Endothelial cell of umbilical vein (primary cell): ENCODE measurements at regions not wholly inside any gene's neighbourhood (a gene's known extent, or its start where the extent isn't known, plus 50 kb on each side); places are given as distances from the start of the nearest gene placed in this dataset.

Source experiments
- BruUV-seq: library from RNA; stranded (reverse); fragments of 400-500 nt; replicated peaks from 2 replicates; lab custom pipeline; 2021; lab: Mats Ljungman, UMichigan
- CTCF ChIA-PET: fragments of 300-600, 350-600 bp; sonication (Branson Sonifier 250); formaldehyde crosslinking; loops from one replicate; lab custom pipeline; 2021; ENCODE audit warnings: antibody characterized with exemption, inconsistent platforms; lab: Charles Lee
- POLR2A ChIA-PET: fragments of 300-600, 350-600 bp; sonication (Branson Sonifier 250); formaldehyde crosslinking; loops from one replicate; lab custom pipeline; 2021; ENCODE audit warnings: antibody characterized with exemption, inconsistent platforms; lab: Charles Lee
- DNase-seq: peaks from one replicate; pipeline ENCODE4 v3.0.0-alpha.2; 2011; ENCODE audit warnings: low read depth, low spot score
- FAIRE-seq: peaks from 2 replicates; lab custom pipeline; 2011; peaks lifted over from hg19 to GRCh38; lab: Jason Lieb, UNC
- H2AFZ ChIP-seq: 2 replicates; pipeline ENCODE4 v1.6.0; 2012; ENCODE audit warnings: low read depth, low read length, control low read depth, inconsistent platforms
- H3K27ac ChIP-seq: 2 replicates; pipeline ENCODE4 v1.5.1; 2011; ENCODE audit warnings: low read depth, mild to moderate bottlenecking, control low read depth, low read length, moderate library complexity; ENCODE audit not compliant: insufficient read depth
- H3K27me3 ChIP-seq, 2 experiments: 2 replicates each; pipeline versions ENCODE4 v1.6.0 to v1.6.1; 2011; ENCODE audit warnings: low read length in 2 of 2, mixed read lengths in 1 of 2; ENCODE audit not compliant: control insufficient read depth in 2 of 2, insufficient read depth in 2 of 2
- H3K36me3 ChIP-seq, 2 experiments: 2 replicates in 1 of 2; 3 replicates in 1 of 2; pipeline ENCODE4 v1.5.1; 2011; ENCODE audit warnings: low read length in 2 of 2, mild to moderate bottlenecking in 1 of 2, moderate library complexity in 1 of 2; ENCODE audit not compliant: control insufficient read depth in 2 of 2, insufficient read depth in 2 of 2; ENCODE audit errors: extremely low read depth in 1 of 2
- H3K4me1 ChIP-seq: 3 replicates; pipeline ENCODE4 v1.5.1; 2011; ENCODE audit warnings: mild to moderate bottlenecking, low read length; ENCODE audit not compliant: control insufficient read depth, insufficient read depth; ENCODE audit errors: extremely low read depth
- H3K4me2 ChIP-seq: 2 replicates; pipeline ENCODE4 v1.6.1; 2011; ENCODE audit warnings: low read length, control low read depth, mixed read lengths; ENCODE audit not compliant: insufficient read depth
- H3K4me3 ChIP-seq, 3 experiments: fragments of 200-600 bp in 1 of 3; sonication (generic), shearing (Covaris generic) in 1 of 3; replicated peaks in 1 of 3; 2 replicates each; pipeline ENCODE4 v1.5.1; 2011 to 2016; ENCODE audit warnings: control low read depth in 3 of 3, low read length in 3 of 3, mild to moderate bottlenecking in 2 of 3, inconsistent platforms in 1 of 3, low read depth in 1 of 3, moderate library complexity in 1 of 3; ENCODE audit not compliant: insufficient read depth in 1 of 3
- H3K79me2 ChIP-seq: 2 replicates; pipeline ENCODE4 v1.6.0; 2012; ENCODE audit warnings: low read length, inconsistent platforms; ENCODE audit not compliant: control insufficient read depth, insufficient read depth
- H3K9ac ChIP-seq: replicated peaks from 2 replicates; pipeline ENCODE3; 2011; ENCODE audit warnings: low read length, control low read depth; ENCODE audit not compliant: insufficient read depth; ENCODE audit errors: extremely low read depth
- H3K9me1 ChIP-seq: replicated peaks from 3 replicates; pipeline ENCODE4 v1.6.0; 2011; ENCODE audit warnings: mild to moderate bottlenecking, low read length; ENCODE audit not compliant: control insufficient read depth, insufficient read depth; ENCODE audit errors: extremely low read depth
- H3K9me3 ChIP-seq: replicated peaks from 2 replicates; pipeline ENCODE4 v1.5.1; 2012; ENCODE audit warnings: low read length, inconsistent platforms; ENCODE audit not compliant: control insufficient read depth, insufficient read depth
- H4K20me1 ChIP-seq: replicated peaks from 2 replicates; pipeline ENCODE3; 2011; ENCODE audit warnings: mild to moderate bottlenecking, low read length; ENCODE audit not compliant: control insufficient read depth, insufficient read depth; ENCODE audit errors: extremely low read depth
- CTCF ChIP-seq, 2 donors: IDR thresholded peaks; 1 replicate in 1 of 2; 2 replicates in 1 of 2; pipeline ENCODE4 v1.5.1; 2011; ENCODE audit warnings: low read length in 2 of 2, mild to moderate bottlenecking in 2 of 2, moderate library complexity in 2 of 2, control low read depth in 1 of 2, inconsistent platforms in 1 of 2, low read depth in 1 of 2; ENCODE audit not compliant: insufficient read depth in 1 of 2; ENCODE audit errors: extremely low read depth in 1 of 2
- EZH2 ChIP-seq: IDR thresholded peaks from 2 replicates; pipeline ENCODE4 v1.6.1; 2012; ENCODE audit warnings: borderline replicate concordance, low read depth, mild to moderate bottlenecking, moderate library complexity, low read length, inconsistent platforms; ENCODE audit not compliant: severe bottlenecking
- FOS ChIP-seq: IDR thresholded peaks from 2 replicates; pipeline ENCODE4 v1.6.1; 2011; ENCODE audit warnings: mild to moderate bottlenecking, low read length, moderate library complexity, borderline replicate concordance; ENCODE audit not compliant: insufficient read depth
- GATA2 ChIP-seq: IDR thresholded peaks from 2 replicates; pipeline ENCODE4 v1.7.0; 2011; ENCODE audit warnings: low read depth, mild to moderate bottlenecking, moderate library complexity, mixed read lengths, low read length; ENCODE audit not compliant: insufficient read length, insufficient read depth
- JUN ChIP-seq: IDR thresholded peaks from 2 replicates; pipeline ENCODE4 v1.6.1; 2011; ENCODE audit warnings: borderline replicate concordance, low read depth; ENCODE audit not compliant: insufficient read length, insufficient read depth
- MAX ChIP-seq: IDR thresholded peaks from 2 replicates; pipeline ENCODE4 v1.6.1; 2011; ENCODE audit not compliant: insufficient read depth, insufficient read length
- MYC ChIP-seq: IDR thresholded peaks from one replicate; pipeline ENCODE4 v1.6.1; 2011; ENCODE audit warnings: mild to moderate bottlenecking, low read depth, low read length
- POLR2A ChIP-seq: IDR thresholded peaks from 2 replicates; pipeline ENCODE4 v1.6.1; 2012; ENCODE audit warnings: low read depth, mild to moderate bottlenecking, control low read depth, low read length
- POLR2AphosphoS5 ChIP-seq: IDR thresholded peaks from 2 replicates; pipeline ENCODE4 v1.6.1; 2012; ENCODE audit warnings: low read depth, mild to moderate bottlenecking, control low read depth, low read length, moderate library complexity; ENCODE audit not compliant: insufficient read depth
- dilution Hi-C: fragments of 300-500 bp; cut with MboI; formaldehyde crosslinking; loops from one replicate; pipeline ENCODE4 v1.15.0; 2019; ENCODE audit warnings: low sequenced_read_pairs; ENCODE audit not compliant: extremely low pct_ligation_motif_present
- intact Hi-C: fragments of 100-400 bp; cut with micrococcal nuclease; formaldehyde crosslinking; loops from one replicate; pipeline ENCODE4 v1.10.0; 2022

GRCh38 chr3:65081536-65081935 is 393.7 kb upstream of the ADAMTS9 start:
- H3K4me2 ChIP-seq, result no peak overlapping the region
- no TSS peak for BruUV-seq
- dilution Hi-C loops (no loop called here), intact Hi-C loops (no loop called here)
- no peak overlapping the region for H3K27ac ChIP-seq
- H4K20me1 ChIP-seq, result no peaks in the 10 kb centered on the region
- ChIA-PET CTCF (interaction anchor here (1.3 kb wide), 1 partner anchor 383 kb away, joined by 3 read pairs; no protein-coding TSS in a partner anchor), POLR2A (no interaction called here)
- FAIRE-seq, result no peak
- H3K9me3 ChIP-seq, result no peaks in the 10 kb centered on the region
- TF ChIP-seq POLR2AphosphoS5 (no peak), MYC (no peak), EZH2 (no peak), JUN (no peak), FOS (no peak), CTCF (IDR thresholded peaks at IDR 0.05; ENCODE audit: extremely low read depth in 1 of 2, insufficient read depth in 1 of 2, low read depth in 1 of 2, low read length in 2 of 2) (no peak), GATA2 (no peak), POLR2A (no peak), MAX (no peak)
- H2AFZ ChIP-seq, result no peak overlapping the region
- no peak overlapping the region for H3K4me3 ChIP-seq
- H3K9ac ChIP-seq, result no peak overlapping the region
- H3K9me1 ChIP-seq, result no peaks in the 10 kb centered on the region
- H3K79me2 ChIP-seq, result no peaks in the 10 kb centered on the region
- H3K4me1 ChIP-seq, result no peaks in the 10 kb centered on the region
- no peak for DNase-seq
- no peaks in the 10 kb centered on the region for H3K36me3 ChIP-seq
- H3K27me3 ChIP-seq, result no peaks in the 10 kb centered on the region
